B cell (primary cell): ENCODE measurements at regions not wholly inside any gene's neighbourhood (a gene's known extent, or its start where the extent isn't known, plus 50 kb on each side); places are given as distances from the start of the nearest gene placed in this dataset.

Experiments
- CTCF ChIP-seq: fragments of 200-600 bp; IDR thresholded peaks from one replicate; pipeline ENCODE4 v1.8.0; 2022; ENCODE audit warnings: antibody characterized with exemption, mild to moderate bottlenecking
- EZH2 ChIP-seq: IDR thresholded peaks from 2 replicates; pipeline ENCODE4 v1.6.1; 2012; ENCODE audit warnings: borderline replicate concordance, low read depth, mild to moderate bottlenecking, moderate library complexity, low read length; ENCODE audit not compliant: insufficient read depth, poor library complexity, severe bottlenecking

GRCh38 chr2:22198381-22199283, 1074.9 kb downstream of the TDRD15 start:
- TF ChIP-seq CTCF (no peak), EZH2 (no peak)
